GM18499 (cell line): ENCODE measurements at regions not wholly inside any gene's neighbourhood (a gene's known extent, or its start where the extent isn't known, plus 50 kb on each side); places are given as distances from the start of the nearest gene placed in this dataset.

Source experiments
- ATAC-seq: cut with Tn5 transposase; IDR thresholded peaks from one replicate; pipeline ENCODE4 v1.9.1; 2021; ENCODE audit warnings: moderate number of reproducible peaks; ENCODE audit not compliant: insufficient read depth, unreplicated experiment

DNA sequence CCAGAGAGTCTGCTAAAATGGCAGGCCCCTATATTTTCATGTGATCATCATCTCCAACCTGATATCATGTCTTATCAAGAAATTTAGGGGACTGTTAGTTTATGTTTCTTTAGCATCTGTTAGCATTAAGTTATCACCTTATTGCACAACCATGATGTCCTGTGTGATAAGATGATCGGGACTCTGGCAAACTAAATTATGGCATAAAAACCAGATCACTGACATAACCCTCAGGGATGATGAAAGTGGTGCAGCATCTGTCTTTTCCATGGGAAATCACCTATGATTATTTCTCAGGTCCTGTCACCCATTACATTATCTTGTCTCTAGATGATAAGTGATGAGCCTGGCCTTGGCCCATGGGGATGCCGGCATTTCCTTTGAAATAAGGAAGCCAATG lies 458.6 kb upstream of the DCC start:
- ATAC-seq = no peak

DNA sequence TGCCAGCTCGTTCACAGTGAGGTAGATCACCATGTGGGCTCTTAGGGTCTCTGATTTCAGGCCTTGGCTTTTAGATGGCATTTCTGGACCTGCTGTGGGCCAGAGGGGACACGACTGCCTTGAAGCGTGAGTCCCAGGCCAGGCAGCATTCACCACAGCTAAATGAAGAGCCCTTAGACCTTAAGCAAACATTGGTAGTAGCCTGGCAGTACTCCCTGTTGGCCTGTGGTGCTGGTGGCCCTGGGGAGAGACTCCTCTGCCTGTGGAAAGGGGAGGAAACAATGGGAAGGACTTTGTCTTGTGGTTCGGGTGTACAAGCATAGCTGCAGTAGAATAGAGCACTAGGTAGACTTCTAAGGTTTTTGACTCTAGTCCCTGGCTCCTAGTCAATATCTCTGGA lies 456.0 kb upstream of the DCC start:
- no peak for ATAC-seq

DNA sequence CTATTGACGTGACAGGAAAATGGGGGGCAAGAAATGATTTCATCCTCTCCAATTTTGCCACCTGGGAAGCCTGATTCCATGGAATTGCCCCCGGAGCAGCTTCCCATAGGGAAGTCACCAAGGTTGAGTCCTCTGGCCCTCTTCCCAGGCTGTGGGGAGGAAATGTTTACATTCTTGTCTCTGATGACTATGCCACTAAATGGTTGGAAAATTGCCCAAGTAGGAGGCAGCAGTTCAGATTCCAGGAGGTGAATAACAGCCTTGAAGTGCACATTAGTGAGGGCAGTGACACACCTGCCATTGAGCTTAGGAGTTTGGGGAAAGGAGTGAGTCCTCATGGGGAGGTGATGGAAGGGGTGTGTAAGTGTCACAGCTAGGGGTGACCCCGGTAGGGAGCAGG lies 449.2 kb upstream of the DCC start:
- ATAC-seq = no peak

DNA sequence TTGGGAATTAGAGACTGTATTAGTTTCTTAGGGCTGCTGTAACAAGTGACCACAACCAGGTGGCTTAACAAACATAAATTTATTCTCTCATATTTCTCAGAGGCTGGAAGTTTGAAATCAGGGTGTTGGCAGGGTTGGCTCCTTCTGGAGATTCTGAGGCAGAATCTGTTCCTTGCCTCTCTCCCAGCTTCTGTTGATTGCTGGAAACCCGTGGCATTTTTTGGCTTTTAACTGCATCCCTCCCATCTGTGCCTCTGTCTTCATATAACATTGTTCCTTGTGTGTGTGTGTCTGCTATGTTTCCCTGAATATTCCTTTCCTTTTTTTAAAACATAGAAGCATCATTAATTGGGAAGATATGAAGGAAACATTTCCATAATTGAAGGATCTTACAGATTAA lies 448.1 kb upstream of the DCC start:
- ATAC-seq = no peak

DNA sequence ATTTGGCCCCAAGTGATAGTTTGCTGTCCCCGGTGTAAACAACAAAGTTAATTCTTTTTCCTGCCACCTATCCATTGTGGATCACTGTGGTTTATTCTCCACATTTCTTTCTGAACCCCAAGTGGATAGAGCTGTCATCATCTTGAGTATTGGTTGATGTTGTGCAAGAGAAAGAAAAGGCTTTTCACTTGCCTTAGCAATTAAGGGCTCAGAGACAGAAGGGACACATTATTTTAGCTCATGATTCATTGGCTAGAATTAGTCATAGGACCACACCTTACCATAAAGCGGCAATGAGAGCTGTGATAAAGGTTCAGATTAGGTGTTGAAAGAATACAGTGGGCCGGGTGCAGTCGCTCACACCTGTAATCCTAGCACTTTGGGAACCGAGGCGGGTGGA lies 442.1 kb upstream of the DCC start:
- no peak for ATAC-seq

DNA sequence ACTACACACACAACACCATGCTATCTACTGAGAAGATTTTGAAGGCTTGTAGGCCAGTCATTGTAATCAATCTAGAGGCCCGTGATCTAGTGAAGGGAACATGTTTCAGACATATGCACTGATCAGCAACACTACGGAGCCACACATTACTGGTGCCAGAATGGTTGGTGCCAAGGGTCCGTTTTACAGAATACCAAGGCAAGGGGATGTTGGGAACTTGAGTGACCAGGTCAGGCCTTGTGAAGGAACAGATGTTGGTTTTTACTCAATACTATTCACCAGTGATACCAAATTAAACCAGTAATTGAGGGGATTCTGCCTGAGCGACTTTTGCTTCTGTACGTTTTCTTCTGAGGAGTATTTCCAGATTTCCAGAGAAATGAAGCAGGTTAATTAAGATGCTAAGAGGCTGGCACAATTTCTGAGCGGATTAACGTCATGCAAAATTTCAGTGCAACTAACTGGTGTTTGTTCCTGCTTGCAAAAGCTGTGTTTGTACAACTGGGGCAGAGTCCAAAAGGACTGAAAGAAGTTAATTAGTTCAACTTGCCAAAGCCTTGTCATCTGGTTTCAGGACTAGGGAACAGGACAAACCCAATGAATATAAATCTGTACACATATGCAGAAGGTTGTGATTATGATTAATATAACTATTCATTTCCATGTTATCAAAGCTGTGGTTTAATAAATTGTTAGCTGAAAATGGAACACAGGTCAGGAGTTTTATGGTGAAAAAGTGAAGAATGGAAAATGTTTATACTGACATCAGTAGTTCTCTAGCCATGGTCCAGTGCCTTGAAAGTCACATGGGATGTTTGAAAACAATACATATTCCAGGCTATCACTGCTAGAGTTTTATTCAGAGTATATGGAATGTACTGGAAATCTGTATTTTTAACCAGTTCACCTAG lies 432.1 kb upstream of the DCC start:
- no peak for ATAC-seq

DNA sequence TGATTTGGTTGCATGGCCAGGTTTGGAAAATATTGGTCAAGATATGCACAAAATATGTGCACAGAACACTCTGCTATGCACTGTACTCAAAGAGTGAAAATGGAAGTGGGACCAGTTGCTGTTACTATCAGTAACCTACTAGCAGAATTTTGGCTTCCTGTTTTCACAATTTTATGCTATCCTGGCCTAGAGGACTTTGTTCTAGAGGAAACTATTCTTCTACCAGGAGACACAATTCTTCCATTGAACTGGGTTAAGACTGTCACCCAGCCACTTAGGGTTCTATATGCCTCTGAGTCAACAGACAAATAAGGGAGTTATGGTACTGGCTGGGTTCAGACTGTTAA lies 431.4 kb upstream of the DCC start:
- ATAC-seq = no peak

DNA sequence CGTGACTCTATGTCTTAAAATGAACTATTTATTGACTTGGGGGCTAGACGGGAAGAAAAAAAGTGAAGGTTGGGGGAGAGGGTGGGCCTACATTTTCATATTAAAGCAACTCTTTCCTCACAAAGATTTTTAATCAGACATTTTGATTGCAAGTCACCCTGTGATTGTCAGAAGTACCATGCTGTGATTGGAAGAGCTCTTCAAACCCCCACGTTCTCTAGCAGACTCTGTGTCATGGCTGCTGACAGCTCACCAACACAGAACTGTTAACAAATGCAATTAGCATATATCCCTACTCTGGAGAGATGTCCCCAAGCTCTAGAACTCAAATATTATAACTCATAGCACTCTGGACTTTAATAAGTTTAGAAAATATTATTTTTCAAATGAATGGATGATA lies 428.4 kb upstream of the DCC start:
- ATAC-seq = no peak

DNA sequence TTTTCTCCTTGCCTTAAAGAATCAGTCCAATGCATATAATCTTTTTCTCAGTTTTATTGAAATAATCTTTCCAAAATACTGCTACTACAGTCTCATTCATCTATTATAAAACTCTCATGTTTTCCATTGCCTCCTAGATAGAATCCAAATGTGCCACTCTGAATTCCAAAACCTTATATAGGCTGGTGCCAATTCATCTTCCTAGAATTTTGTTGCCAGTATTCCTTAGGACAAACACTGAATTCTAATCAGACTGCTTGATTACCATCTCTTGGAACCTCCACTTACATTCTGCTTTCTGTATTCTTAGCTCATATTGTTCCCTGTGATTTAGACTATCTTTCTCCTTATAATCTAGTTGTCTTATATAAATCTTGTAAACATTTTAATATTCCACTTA lies 427.6 kb upstream of the DCC start:
- no peak for ATAC-seq

DNA sequence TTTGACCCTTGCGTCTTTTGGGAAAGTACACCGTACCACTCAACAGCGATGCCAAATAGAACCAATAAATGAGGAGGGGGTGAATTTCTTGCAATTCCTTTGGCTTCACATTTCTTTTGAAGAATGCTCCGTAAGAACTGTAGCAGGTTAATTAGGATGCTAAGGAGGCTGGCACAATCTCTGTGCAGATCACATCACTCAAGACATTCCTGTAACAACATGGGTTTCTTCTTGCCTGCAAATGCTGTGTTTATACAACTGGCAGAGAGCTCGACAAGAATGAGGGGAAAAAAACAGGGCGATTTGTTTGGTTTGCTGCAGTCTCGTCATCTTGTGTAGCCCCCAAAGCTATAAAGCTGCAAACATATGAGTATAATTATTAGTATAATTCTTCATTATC lies 424.8 kb upstream of the DCC start:
- ATAC-seq = no peak

DNA sequence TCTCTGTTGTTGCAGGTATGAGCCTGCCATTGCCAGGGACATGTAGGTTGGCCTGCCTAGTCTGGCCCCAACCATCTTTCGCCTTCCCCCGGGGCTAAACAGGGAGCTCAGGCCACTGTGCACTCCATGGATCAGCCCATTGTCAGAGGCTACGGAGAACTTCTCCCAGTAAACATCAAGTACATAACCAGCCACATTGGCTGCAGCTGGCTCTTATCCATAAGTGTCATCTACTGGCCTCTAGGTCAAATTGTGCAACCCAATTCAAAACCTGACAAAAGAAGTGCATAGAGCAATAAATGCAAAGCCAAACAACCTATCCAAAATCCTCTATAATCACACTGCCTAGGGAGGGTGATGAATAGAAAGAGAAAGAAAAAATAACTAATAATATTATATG lies 418.1 kb upstream of the DCC start:
- no peak for ATAC-seq

DNA sequence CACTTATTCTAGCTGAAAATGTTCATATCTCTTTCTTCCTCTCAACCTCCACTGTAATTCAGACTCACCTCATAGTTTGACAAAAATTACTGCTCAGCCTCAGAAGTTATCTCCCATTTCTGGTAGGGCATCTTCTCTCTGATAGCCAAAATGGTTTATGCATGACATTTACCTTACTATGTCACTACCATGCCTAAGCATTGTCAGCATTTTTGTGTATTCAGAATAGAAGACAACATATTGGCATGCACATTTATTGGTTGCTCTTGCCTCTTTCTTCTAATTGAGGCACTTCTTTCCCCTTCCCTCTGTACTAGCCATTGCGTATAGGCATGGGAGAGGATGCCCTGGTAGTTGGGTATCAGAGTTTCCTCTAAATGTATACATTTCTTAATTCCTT lies 406.1 kb upstream of the DCC start:
- no peak for ATAC-seq

DNA sequence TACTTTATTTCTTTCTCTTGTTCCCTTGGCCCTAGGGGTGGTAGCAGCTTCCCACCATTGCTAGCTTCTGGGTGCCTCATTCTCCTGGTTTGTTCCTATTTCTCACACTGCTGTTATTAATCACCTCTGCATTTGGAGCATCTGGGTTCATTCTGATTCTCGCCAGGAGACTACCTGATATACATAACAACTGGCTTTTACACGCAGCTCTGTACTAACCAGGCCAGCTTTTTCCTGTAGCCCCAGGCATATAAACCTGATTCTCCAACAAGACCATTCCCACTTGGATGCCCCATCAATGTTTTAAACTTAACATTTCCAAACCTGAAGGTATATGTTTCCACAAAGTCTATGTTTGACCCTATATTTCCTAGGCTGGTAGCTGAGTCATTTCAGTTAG lies 403.9 kb upstream of the DCC start:
- no peak for ATAC-seq

DNA sequence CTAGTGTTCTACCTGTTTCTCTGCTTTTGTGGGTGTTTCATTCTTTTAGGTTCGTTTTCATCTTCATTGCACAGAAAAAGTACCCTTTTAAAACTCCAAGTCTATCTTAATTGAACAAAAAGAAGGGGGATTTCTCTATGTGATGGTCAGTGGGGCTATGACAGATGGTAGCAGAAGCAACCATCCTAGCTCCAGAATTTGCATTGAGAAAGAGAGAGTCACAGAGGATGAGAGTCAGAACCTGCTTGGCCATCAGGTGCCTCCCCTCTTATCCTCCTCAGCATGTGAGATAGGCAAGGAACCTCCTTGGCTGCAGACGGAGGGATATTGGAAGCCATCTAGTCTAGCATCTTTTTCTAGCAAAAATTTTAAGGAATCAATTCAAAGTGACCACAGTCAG lies 398.0 kb upstream of the DCC start:
- no peak for ATAC-seq

DNA sequence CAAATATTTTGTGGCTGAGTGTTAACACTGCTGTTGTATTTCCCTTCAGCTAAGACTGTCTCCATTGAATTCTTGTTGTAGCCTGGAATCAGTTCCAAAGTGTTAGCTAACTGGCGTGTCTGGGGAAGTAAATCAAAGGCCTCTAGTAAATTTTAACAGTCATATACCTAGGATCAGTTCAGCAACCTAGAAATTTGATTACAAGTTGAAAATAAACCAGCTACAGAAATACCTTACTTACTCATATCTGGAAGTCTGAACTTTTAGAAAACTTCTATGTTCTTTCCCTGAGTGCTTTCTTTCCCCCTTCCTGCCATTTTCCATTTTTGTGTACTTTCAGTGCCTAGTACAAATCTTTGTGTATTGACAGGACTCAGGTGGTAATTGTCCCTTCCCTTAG lies 396.7 kb upstream of the DCC start:
- no peak for ATAC-seq

DNA sequence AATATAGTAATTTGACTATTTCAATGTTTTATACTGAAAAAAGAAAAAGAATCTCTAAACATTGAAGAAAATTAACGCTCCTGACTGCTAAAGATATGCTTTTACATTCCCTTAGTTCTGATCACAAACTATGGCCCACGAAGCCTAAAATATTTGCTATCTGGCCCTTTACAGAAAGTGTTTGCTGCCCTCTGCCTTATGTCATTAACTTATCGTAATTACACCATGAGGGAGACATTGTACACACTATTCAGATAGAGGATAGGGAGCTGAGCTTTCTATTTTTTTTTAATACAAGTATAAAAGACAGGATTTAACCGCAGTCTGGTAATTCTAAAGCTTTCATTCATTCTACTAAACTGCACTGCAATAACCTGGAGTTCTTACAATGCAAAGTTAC lies 393.1 kb upstream of the DCC start:
- no peak for ATAC-seq

DNA sequence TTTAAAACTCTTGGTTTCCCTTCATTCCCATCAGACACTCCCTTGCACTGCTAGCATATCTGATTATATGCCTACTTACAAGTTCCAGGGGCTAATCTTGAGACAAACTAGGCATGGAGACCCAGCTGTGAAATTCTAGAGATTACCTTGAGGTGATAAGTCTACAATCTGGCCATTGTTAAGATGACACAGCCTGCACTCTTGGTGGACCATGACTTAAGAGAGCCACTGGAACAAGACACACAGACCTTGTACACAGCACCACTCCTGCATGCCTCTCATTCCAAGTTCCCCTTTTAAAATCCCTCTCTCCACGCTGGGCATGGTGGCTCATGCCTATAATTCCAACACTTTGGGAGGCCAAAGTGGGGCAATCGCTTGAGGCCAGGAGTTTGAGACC lies 387.2 kb upstream of the DCC start:
- no peak for ATAC-seq

DNA sequence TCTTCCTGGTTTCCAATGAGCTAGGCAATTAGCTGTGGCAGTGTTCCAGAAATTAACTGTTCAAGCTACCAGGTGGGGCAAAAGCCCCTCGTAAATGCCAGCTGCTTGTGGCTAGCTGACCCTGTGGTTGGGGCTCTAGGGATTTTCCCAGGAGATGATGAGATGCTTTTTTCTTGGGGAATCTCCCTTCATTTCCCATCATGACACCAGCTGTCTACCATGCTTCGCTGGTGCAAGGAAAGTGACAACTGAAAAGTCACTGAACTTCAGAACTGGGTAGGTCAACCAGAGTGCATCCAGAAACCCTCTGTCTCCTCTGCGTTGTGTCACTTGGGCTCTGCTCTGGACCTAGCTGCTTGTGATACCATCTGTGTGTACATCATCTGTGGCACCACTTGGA lies 386.5 kb upstream of the DCC start:
- peak; percentile 70 for ATAC-seq

DNA sequence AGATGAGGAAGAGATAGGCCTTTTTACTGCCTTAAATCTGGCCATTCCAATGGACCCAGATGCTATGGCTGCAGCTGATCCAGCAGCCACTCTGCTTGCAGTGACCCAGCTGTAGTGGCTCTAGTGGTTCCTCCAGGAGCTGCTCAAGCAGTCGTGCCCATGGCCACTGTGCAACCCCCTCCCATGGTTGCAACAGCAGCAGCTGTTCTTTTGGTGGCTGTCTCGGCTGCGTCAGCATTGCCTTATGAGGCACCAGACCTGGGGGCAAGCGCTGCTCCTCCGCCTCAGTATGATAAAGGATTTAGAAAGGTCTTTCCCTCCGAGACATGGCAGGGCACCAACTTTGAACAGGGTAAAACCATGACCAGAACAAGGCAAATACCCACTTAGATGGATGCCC lies 384.9 kb upstream of the DCC start:
- ATAC-seq = no peak

DNA sequence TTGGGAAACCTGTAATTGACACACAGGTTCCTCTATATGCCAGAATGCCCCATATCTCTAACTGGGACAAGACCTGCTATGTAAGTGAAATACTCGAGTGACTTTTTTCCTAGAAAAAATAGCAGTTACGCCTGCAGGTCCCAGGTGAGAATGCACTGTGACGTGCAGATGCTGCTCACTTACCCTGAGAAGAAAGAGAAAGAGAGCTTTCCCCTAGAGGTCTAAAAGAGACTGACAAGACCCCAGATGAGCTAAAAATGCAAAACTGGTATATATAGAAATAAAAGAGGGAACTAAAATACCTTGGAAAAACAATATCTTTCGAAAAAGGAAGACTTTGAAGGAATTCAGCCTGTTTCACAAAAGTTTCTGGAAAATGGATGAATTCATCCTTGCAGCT lies 383.0 kb upstream of the DCC start:
- ATAC-seq = no peak

DNA sequence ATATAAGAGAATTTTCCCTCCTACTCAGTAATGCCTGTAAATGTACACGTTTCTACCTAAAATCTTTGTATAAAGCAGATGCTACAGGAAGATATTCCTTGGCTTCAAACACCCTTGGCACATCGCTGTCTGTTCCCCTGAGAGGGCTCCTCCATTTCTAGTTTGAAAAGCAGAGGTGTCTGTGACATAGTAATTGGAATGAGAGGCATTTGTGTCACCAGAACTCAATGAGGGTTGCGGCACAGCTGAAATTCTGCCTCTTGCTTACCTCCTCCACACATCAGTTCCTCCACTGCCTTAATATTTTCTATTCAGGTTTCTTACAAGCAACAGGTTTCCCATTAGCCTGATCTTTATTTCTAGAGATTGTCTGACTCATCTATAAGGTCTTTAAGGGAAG lies 359.9 kb upstream of the DCC start:
- ATAC-seq = no peak

DNA sequence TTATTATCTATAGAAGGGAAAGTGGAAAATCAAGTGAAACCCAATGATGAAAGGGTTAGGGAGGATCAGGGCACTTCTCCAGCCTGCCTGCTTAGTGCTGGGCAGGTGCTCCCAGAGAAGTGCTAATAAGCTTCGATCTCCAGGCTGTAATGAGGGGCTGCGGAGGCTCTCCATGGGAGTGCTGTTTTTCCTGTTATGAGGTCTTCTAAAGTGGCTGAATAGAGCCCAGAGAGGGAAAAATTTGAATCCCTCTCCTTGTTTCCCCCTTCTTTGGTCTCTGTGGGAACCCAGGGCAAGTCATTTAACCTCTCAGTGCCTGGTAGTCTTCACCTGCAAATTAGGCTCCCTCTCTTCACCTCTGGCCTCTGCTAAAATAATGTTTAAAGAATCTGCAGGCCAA lies 351.7 kb upstream of the DCC start:
- ATAC-seq = no peak

DNA sequence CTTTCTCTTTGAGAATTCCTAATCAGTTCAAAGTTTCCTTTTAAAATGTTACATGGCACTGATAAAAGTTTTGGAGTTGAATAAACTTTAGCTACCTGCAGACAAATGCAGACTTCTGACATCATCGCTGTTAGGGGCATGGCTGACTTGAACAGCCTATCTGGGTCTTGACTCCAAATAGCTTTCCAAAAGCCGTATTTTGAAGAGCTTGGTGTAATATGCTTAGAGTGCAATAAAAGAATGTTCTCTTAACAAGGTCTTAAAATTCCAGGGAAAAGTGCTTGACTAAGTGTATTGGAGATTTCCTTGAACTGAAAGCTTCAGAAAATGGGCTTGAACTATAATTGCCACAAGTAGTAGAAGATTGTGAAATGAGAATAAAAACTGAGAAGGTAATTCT lies 342.9 kb upstream of the DCC start:
- ATAC-seq = no peak
